Gastrocnemius medialis (tissue), 4 donors: ENCODE measurements at regions not wholly inside any gene's neighbourhood (a gene's known extent, or its start where the extent isn't known, plus 50 kb on each side); places are given as distances from the start of the nearest gene placed in this dataset.

Experiments
- ATAC-seq, 2 donors: fragments of 150-250 bp; one replicate each; pipeline ENCODE4 v1.9.1; 2016
- DNase-seq, 2 donors: peaks; one replicate each; pipeline ENCODE4 v3.0.0-alpha.2; 2019
- H3K27ac ChIP-seq, 4 donors: fragments of 200-600 bp; sonication (generic); 1 replicate in 1 of 4; 2 replicates in 3 of 4; pipeline ENCODE4 v1.5.1; 2016 to 2018; ENCODE audit warnings: mild to moderate bottlenecking in 2 of 4, moderate library complexity in 1 of 4
- H3K27me3 ChIP-seq, 3 donors: fragments of 200-600 bp; sonication (generic) in 2 of 3; 1 replicate in 1 of 3; 2 replicates in 2 of 3; pipeline versions ENCODE4 v1.5.1 to v1.6.0; 2016 to 2019; ENCODE audit warnings: mild to moderate bottlenecking in 1 of 3, moderate library complexity in 1 of 3
- H3K36me3 ChIP-seq, 2 donors: fragments of 200-600 bp; sonication (generic) in 1 of 2; one replicate each; pipeline ENCODE4 v1.5.1; 2017 to 2018
- H3K4me1 ChIP-seq, 2 donors: fragments of 200-600 bp; sonication (generic) in 1 of 2; one replicate each; pipeline ENCODE4 v1.5.1; 2016 to 2017; ENCODE audit warnings: mild to moderate bottlenecking in 2 of 2
- H3K4me3 ChIP-seq, 4 donors: fragments of 200-600 bp; sonication (generic) in 3 of 4; 1 replicate in 1 of 4; 2 replicates in 3 of 4; pipeline ENCODE4 v1.5.1; 2016 to 2019; ENCODE audit warnings: mild to moderate bottlenecking in 2 of 4
- H3K9me3 ChIP-seq, 3 donors: fragments of 200-600 bp; sonication (generic) in 2 of 3; 1 replicate in 1 of 3; 2 replicates in 2 of 3; pipeline ENCODE4 v1.5.1; 2016 to 2019
- POLR2A ChIP-seq, 2 donors: fragments of 450-650 bp; IDR thresholded peaks; one replicate each; pipeline ENCODE4 v1.6.1; 2017; ENCODE audit warnings: antibody characterized with exemption in 2 of 2, mild to moderate bottlenecking in 2 of 2, moderate library complexity in 2 of 2
- in situ Hi-C, 4 donors: fragments of 200-750 bp; cut with MboI; loops; one replicate each; pipeline versions ENCODE4 v1.15.0 to v1.8.0; 2017; ENCODE audit warnings: low sequenced_read_pairs in 4 of 4
- intact Hi-C: fragments of 100-400 bp; cut with DNase I; formaldehyde crosslinking; loops from one replicate; pipeline ENCODE4 v1.15.1; 2023; ENCODE audit warnings: low total_unique reads
- TF ChIP-seq, protein P1 (sequence below), 5 experiments: fragments of 450-650 bp in 3 of 5; fragments of 200-600 bp in 2 of 5; sonication (generic) in 2 of 5; IDR thresholded peaks in 4 of 5; conservative IDR thresholded peaks in 1 of 5; 1 replicate in 4 of 5; 2 replicates in 1 of 5; pipeline ENCODE4 v1.5.1; 2016 to 2019; ENCODE audit warnings: antibody characterized with exemption in 5 of 5, mild to moderate bottlenecking in 3 of 5, moderate library complexity in 3 of 5

DNA sequence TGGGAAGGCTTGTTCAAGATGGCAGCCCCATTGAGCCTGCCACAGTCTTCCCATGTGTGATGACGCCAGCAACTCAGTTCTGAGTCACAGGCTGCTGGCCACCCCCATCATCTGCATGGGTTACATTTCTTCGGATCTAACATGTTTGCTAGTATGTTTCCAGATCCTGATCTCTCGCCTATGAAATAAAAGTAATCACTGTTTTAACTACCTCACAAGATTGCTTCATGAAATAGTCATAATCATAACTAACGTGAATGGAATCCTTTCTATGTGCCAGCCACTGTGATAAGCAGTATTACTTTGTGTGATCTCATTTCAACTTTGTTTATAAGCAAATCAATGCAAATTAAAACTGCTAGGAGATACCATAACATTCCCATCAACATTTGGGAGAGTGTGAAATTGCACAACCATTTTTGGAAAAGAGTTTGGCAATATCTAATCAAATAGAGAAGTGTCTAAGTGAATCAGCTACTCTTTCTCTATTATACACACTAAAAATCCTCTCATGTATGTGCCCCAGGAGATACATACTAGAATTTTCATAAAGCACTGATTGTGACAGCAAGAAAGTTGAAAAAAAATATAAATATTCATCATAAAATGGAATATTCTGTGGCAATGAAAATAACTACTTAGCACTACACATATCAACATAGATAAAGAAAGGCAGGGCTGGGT lies 300.2 kb upstream of the IRX5 start:
- Histone ChIP-seq H3K27ac (no peak overlapping the region), H3K27me3 (no peaks in the 10 kb centered on the region), H3K4me1 (no peaks in the 10 kb centered on the region), H3K9me3 (no peaks in the 10 kb centered on the region), H3K4me3 (no peak overlapping the region), H3K36me3 (no peaks in the 10 kb centered on the region)
- TF ChIP-seq POLR2A (IDR thresholded peaks at IDR 0.05) = no peak
- TF ChIP-seq, protein P1, sequence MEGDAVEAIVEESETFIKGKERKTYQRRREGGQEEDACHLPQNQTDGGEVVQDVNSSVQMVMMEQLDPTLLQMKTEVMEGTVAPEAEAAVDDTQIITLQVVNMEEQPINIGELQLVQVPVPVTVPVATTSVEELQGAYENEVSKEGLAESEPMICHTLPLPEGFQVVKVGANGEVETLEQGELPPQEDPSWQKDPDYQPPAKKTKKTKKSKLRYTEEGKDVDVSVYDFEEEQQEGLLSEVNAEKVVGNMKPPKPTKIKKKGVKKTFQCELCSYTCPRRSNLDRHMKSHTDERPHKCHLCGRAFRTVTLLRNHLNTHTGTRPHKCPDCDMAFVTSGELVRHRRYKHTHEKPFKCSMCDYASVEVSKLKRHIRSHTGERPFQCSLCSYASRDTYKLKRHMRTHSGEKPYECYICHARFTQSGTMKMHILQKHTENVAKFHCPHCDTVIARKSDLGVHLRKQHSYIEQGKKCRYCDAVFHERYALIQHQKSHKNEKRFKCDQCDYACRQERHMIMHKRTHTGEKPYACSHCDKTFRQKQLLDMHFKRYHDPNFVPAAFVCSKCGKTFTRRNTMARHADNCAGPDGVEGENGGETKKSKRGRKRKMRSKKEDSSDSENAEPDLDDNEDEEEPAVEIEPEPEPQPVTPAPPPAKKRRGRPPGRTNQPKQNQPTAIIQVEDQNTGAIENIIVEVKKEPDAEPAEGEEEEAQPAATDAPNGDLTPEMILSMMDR (IDR thresholded peaks at IDR 0.05 in 4 of 5, conservative IDR thresholded peaks at IDR 0.05 in 1 of 5) = no peak
- no peak for ATAC-seq
- intact Hi-C loops (no loop called here), in situ Hi-C loops (no loop called here)
- DNase-seq = no peak

GRCh38 chr16:54628796-54629625 lies 301.7 kb upstream of the IRX5 start:
- H3K36me3 ChIP-seq = no peaks in the 10 kb centered on the region
- intact Hi-C loops (no loop called here), in situ Hi-C loops (no loop called here)
- DNase-seq (no peak), ATAC-seq (no peak)
- TF ChIP-seq, protein P1 (IDR thresholded peaks at IDR 0.05 in 4 of 5, conservative IDR thresholded peaks at IDR 0.05 in 1 of 5) = no peak
- no peak for TF ChIP-seq POLR2A (IDR thresholded peaks at IDR 0.05)
- no peaks in the 10 kb centered on the region for H3K9me3 ChIP-seq
- H3K27me3 ChIP-seq = no peaks in the 10 kb centered on the region
- H3K4me3 ChIP-seq = no peak overlapping the region
- no peaks in the 10 kb centered on the region for H3K4me1 ChIP-seq
- no peak overlapping the region for H3K27ac ChIP-seq

DNA sequence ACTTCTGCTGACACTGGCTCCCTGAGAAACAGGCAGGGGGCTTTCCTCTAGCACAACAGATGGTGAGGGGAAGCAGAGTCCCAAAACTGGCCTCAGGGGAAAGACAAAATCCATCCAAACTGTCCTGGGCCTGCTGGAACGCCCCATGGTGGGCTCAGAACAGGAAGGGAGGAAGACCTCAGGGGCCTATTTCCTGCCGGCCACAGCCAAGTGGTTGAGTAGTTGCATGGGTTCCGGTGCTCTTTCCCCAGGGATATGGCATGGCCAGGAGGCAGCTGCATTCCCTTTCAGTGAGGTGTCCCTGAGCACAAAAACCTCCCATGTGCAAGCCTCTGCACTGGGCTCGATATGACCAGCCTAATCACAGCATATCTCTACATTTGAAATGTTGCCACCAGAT lies 303.0 kb upstream of the IRX5 start:
- H3K4me3 ChIP-seq = no peak overlapping the region
- no peaks in the 10 kb centered on the region for H3K9me3 ChIP-seq
- no peaks in the 10 kb centered on the region for H3K4me1 ChIP-seq
- DNase-seq (no peak), ATAC-seq (no peak)
- no peaks in the 10 kb centered on the region for H3K36me3 ChIP-seq
- intact Hi-C loops = no loop called here
- no peak overlapping the region for H3K27ac ChIP-seq
- H3K27me3 ChIP-seq = no peaks in the 10 kb centered on the region
- in situ Hi-C loops = no loop called here
- TF ChIP-seq POLR2A (IDR thresholded peaks at IDR 0.05) = no peak
- TF ChIP-seq, protein P1 (IDR thresholded peaks at IDR 0.05 in 4 of 5, conservative IDR thresholded peaks at IDR 0.05 in 1 of 5) = no peak

DNA sequence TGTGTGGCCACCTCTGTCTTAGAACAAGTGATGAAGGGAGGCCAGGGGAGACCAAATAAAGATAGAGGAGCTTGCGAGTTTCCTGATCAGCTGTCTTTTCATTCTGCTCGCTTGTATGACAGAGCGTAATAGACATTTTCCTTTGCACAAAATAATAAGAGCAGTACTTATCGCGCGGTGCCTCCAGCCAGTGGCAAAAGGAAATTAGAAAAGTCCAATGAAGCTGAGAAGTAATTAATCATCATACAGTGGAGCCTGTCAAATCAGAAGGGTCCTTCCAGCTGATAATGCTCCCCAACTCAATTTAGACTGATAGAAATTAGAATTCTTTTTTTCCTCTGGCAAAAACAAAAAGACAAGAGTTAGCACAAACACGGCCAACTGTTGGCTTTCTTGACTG lies 307.0 kb upstream of the IRX5 start:
- Histone ChIP-seq H3K9me3 (no peaks in the 10 kb centered on the region), H3K4me1 (no peaks in the 10 kb centered on the region), H3K27ac (no peak overlapping the region), H3K4me3 (no peak overlapping the region), H3K36me3 (no peaks in the 10 kb centered on the region), H3K27me3 (no peaks in the 10 kb centered on the region)
- TF ChIP-seq, protein P1 (IDR thresholded peaks at IDR 0.05 in 4 of 5, conservative IDR thresholded peaks at IDR 0.05 in 1 of 5) = no peak
- TF ChIP-seq POLR2A (IDR thresholded peaks at IDR 0.05) = no peak
- in situ Hi-C loops = no loop called here
- DNase-seq (no peak), ATAC-seq (no peak)
- intact Hi-C loops = no loop called here
